ENCODE measurements at regions not wholly inside any gene's neighbourhood (a gene's known extent, or its start where the extent isn't known, plus 50 kb on each side); places are given as distances from the start of the nearest gene placed in this dataset.

DNA sequence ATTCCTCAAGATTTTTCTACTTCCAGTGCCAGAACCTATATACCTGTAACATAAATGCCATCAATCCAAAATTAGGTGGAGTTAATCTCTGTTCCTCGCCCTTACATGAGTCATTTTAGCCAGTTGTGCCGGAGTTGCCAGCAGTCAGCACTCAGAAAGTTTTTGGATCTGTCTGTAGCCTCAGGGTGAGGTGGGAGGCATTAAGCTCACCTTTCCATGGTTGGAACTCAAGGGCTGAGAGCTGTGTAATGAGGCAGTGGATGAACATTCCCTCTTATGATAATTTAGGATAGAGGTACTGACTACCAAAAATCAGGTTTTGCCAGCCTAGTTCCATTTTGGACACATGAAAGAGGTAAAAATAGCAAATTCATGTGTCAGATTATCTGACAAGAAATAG, 1553.1 kb upstream of the ADGRL3 start:
- Histone ChIP-seq H3K36me3 (ENCODE audit: low read depth) (no peaks in the 10 kb centered on the region), H3K9me3 (ENCODE audit: low read depth) (no peaks in the 10 kb centered on the region), H2AFZ (no peak overlapping the region), H3K79me2 (ENCODE audit: insufficient read depth) (no peaks in the 10 kb centered on the region), H3F3A (ENCODE audit: insufficient read depth) (no peaks in the 10 kb centered on the region), H4K20me1 (ENCODE audit: insufficient read depth) (no peaks in the 10 kb centered on the region), H3K27ac (no peak overlapping the region), H3K4me2 (ENCODE audit: unreplicated experiment) (no peak overlapping the region), H3K9me2 (ENCODE audit: insufficient read depth) (no peaks in the 10 kb centered on the region), H3K27me3 (replicated peaks; ENCODE audit: insufficient read depth) (no peaks in the 10 kb centered on the region), H3K4me3 (no peak overlapping the region), H3K4me1 (ENCODE audit: insufficient read depth) (no peaks in the 10 kb centered on the region), H3K9ac (no peak overlapping the region)
- DNase-seq, result no peak
- 13% methylated on average over 2 of the region's 2 CpGs for WGBS, 2 experiments (ENCODE audit: low coverage in 1 of 2, low lambda C conversion rate in 2 of 2, missing lambda C conversion rate in 2 of 2)
- in situ Hi-C loops (cut with MboI), result no loop called here
- TF ChIP-seq EZH2phosphoT487 (IDR thresholded peaks at IDR 0.05; ENCODE audit: insufficient read depth, low read depth) (no peak), EZH2 (IDR thresholded peaks at IDR 0.05; ENCODE audit: insufficient read depth, poor library complexity, severe bottlenecking) (no peak)

DNA sequence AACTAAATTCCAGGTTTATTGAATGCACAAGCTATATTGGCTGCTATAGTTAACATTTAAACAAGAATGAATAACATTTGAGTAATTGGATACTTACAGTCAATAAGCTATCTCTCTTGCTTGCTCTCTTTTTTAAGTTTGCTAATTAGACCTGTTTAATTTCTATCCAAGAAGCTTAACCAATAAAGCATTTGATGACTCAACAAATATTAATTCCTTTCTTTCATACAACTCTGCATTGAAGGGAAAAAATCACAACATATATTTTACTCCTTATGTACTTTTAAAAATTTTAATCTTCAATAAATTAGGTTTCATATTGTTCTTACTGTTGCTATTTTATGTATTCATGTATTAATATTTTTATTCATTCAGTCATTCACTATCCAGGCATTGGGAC, 1552.6 kb upstream of the ADGRL3 start:
- Histone ChIP-seq H4K20me1 (ENCODE audit: insufficient read depth) (no peaks in the 10 kb centered on the region), H3K4me1 (ENCODE audit: insufficient read depth) (no peaks in the 10 kb centered on the region), H3K27me3 (replicated peaks; ENCODE audit: insufficient read depth) (no peaks in the 10 kb centered on the region), H3K9me3 (ENCODE audit: low read depth) (no peaks in the 10 kb centered on the region), H3K4me2 (ENCODE audit: unreplicated experiment) (no peak overlapping the region), H3F3A (ENCODE audit: insufficient read depth) (no peaks in the 10 kb centered on the region), H3K27ac (no peak overlapping the region), H3K79me2 (ENCODE audit: insufficient read depth) (no peaks in the 10 kb centered on the region), H3K9ac (no peak overlapping the region), H3K36me3 (ENCODE audit: low read depth) (no peaks in the 10 kb centered on the region), H3K9me2 (ENCODE audit: insufficient read depth) (no peaks in the 10 kb centered on the region), H3K4me3 (no peak overlapping the region), H2AFZ (no peak overlapping the region)
- DNase-seq, result no peak
- no peak for TF ChIP-seq EZH2phosphoT487 (IDR thresholded peaks at IDR 0.05; ENCODE audit: insufficient read depth, low read depth)
- in situ Hi-C loops (cut with MboI), result no loop called here

DNA sequence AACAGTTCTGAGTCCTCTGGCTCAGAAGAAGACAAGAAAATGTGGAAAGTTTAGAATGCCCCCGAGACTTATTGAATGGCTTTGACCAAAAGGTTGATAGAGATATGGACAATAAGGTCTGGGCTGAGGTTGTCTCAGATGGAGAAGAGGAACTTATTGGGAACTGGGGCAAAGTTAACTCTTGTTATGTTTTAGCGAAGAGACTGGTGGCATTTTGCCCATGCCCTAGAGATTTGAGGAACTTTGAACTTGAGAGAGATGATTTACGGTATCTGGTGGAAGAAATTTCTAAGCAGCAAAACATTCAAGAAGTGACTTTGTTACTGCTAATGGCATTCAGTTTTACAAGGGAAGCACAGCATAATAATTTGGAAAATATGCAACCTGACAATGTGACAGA, 1549.3 kb upstream of the ADGRL3 start:
- Histone ChIP-seq H3K9me3 (ENCODE audit: low read depth) (no peaks in the 10 kb centered on the region), H4K20me1 (ENCODE audit: insufficient read depth) (no peaks in the 10 kb centered on the region), H2AFZ (no peak overlapping the region), H3K27me3 (replicated peaks; ENCODE audit: insufficient read depth) (no peaks in the 10 kb centered on the region), H3K27ac (no peak overlapping the region), H3K4me2 (ENCODE audit: unreplicated experiment) (no peak overlapping the region), H3K36me3 (ENCODE audit: low read depth) (no peaks in the 10 kb centered on the region), H3K79me2 (ENCODE audit: insufficient read depth) (no peaks in the 10 kb centered on the region), H3K9me2 (ENCODE audit: insufficient read depth) (no peaks in the 10 kb centered on the region), H3K9ac (no peak overlapping the region), H3F3A (ENCODE audit: insufficient read depth) (no peaks in the 10 kb centered on the region), H3K4me1 (ENCODE audit: insufficient read depth) (no peaks in the 10 kb centered on the region), H3K4me3 (no peak overlapping the region)
- no peak for DNase-seq
- WGBS, 2 experiments (ENCODE audit: low coverage in 1 of 2, low lambda C conversion rate in 2 of 2, missing lambda C conversion rate in 2 of 2), result 17 to 24% methylated on average over 3 of the region's 3 CpGs
- TF ChIP-seq EZH2 (IDR thresholded peaks at IDR 0.05; ENCODE audit: insufficient read depth, poor library complexity, severe bottlenecking), result no peak
- no peak for TF ChIP-seq EZH2phosphoT487 (IDR thresholded peaks at IDR 0.05; ENCODE audit: insufficient read depth, low read depth)
- in situ Hi-C loops (cut with MboI), result no loop called here

DNA sequence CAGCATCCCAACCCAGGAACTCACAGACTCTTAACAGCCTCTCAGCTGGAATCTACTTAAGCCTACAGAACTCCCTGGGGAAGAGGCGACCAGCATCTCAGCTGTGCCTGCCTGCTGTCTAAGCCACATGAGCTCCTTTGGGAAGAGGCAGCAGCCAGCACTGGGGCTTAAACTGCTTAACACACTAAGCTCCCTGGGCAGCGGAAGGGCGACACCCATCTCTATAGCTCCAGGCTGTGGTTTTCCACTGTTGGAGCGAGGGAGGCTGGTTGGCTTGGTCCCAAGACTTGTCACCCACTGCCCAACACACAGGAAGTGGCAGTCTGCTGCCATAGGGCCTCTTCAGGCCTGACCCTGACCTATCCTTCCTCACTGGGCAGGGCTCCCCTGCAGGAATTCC, 1544.1 kb upstream of the ADGRL3 start:
- Histone ChIP-seq H3K79me2 (ENCODE audit: insufficient read depth) (no peaks in the 10 kb centered on the region), H3K4me1 (ENCODE audit: insufficient read depth) (no peaks in the 10 kb centered on the region), H3K27me3 (replicated peaks; ENCODE audit: insufficient read depth) (no peaks in the 10 kb centered on the region), H3K4me2 (ENCODE audit: unreplicated experiment) (no peak overlapping the region), H3K4me3 (no peak overlapping the region), H3K36me3 (ENCODE audit: low read depth) (no peaks in the 10 kb centered on the region), H3K27ac (no peak overlapping the region), H3F3A (ENCODE audit: insufficient read depth) (no peaks in the 10 kb centered on the region), H3K9me3 (ENCODE audit: low read depth) (no peaks in the 10 kb centered on the region), H3K9me2 (ENCODE audit: insufficient read depth) (no peaks in the 10 kb centered on the region), H4K20me1 (ENCODE audit: insufficient read depth) (no peaks in the 10 kb centered on the region), H2AFZ (no peak overlapping the region), H3K9ac (no peak overlapping the region)
- in situ Hi-C loops (cut with MboI), result no loop called here
- no peak for DNase-seq
- 38 to 43% methylated on average over 4 of the region's 4 CpGs for WGBS, 2 experiments (ENCODE audit: low coverage in 1 of 2, low lambda C conversion rate in 2 of 2, missing lambda C conversion rate in 2 of 2)
- no peak for TF ChIP-seq EZH2 (IDR thresholded peaks at IDR 0.05; ENCODE audit: insufficient read depth, poor library complexity, severe bottlenecking)
- TF ChIP-seq EZH2phosphoT487 (IDR thresholded peaks at IDR 0.05; ENCODE audit: insufficient read depth, low read depth), result no peak

DNA sequence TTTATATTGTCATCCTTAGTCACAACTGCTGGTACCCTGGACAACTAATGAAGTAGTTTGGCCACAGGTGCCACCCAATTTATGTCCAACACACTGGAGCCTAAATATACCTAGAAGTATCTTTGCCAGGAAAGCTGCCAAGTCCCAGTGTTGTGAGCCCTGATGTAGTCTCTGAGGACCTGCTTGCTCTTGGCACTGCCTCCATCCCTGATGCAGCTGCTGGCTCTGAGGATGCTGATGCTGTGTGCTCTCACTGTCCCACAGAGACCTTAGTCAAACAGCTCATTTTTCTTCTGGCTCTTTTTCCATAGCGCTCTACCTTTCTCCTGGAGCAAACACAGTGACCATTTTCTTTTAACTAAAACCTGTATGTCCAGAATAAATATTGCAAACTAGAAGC, 1535.4 kb upstream of the ADGRL3 start:
- Histone ChIP-seq H3K9me2 (ENCODE audit: insufficient read depth) (no peaks in the 10 kb centered on the region), H3K4me3 (no peak overlapping the region), H3K9ac (no peak overlapping the region), H4K20me1 (ENCODE audit: insufficient read depth) (no peaks in the 10 kb centered on the region), H3K4me1 (ENCODE audit: insufficient read depth) (no peaks in the 10 kb centered on the region), H2AFZ (no peak overlapping the region), H3K4me2 (ENCODE audit: unreplicated experiment) (no peak overlapping the region), H3K9me3 (ENCODE audit: low read depth) (no peaks in the 10 kb centered on the region), H3F3A (ENCODE audit: insufficient read depth) (no peaks in the 10 kb centered on the region), H3K36me3 (ENCODE audit: low read depth) (no peaks in the 10 kb centered on the region), H3K27me3 (replicated peaks; ENCODE audit: insufficient read depth) (no peaks in the 10 kb centered on the region), H3K79me2 (ENCODE audit: insufficient read depth) (no peaks in the 10 kb centered on the region), H3K27ac (no peak overlapping the region)
- TF ChIP-seq EZH2 (IDR thresholded peaks at IDR 0.05; ENCODE audit: insufficient read depth, poor library complexity, severe bottlenecking) (no peak), EZH2phosphoT487 (IDR thresholded peaks at IDR 0.05; ENCODE audit: insufficient read depth, low read depth) (no peak)
- WGBS, 2 experiments (ENCODE audit: low coverage in 1 of 2, low lambda C conversion rate in 2 of 2, missing lambda C conversion rate in 2 of 2), result 64 to 68% methylated on average over 1 of the region's 1 CpG
- DNase-seq, result no peak
- in situ Hi-C loops (cut with MboI), result no loop called here

All from GM23248 (cell line).